SU-DHL-6 (cell line): ENCODE measurements at regions not wholly inside any gene's neighbourhood (a gene's known extent, or its start where the extent isn't known, plus 50 kb on each side); places are given as distances from the start of the nearest gene placed in this dataset.

Experiments
- H2AFZ ChIP-seq: fragments of 200-600 bp; sonication (generic); 2 replicates; pipeline ENCODE4 v1.6.1; 2014; ENCODE audit warnings: low read depth, mild to moderate bottlenecking, moderate library complexity, mixed read lengths, antibody characterized with exemption, low read length; ENCODE audit not compliant: severe bottlenecking
- H3F3A ChIP-seq: fragments of 200-600 bp; shearing (Covaris generic); 2 replicates; pipeline ENCODE4 v1.6.0; 2016; ENCODE audit warnings: antibody characterized with exemption, mild to moderate bottlenecking; ENCODE audit not compliant: insufficient read depth
- H3K27ac ChIP-seq: fragments of 200-600 bp; sonication (generic); 2 replicates; pipeline ENCODE4 v1.5.1; 2016; ENCODE audit warnings: low read depth, mild to moderate bottlenecking, low read length, moderate library complexity, mixed read lengths
- H3K27me3 ChIP-seq: fragments of 200-600 bp; sonication (generic), shearing (Covaris generic); 2 replicates; pipeline ENCODE4 v1.6.0; 2014; ENCODE audit warnings: mild to moderate bottlenecking, low read length
- H3K36me3 ChIP-seq: fragments of 200-600 bp; sonication (generic); 2 replicates; pipeline ENCODE4 v1.6.1; 2014; ENCODE audit warnings: mild to moderate bottlenecking, low read length, mixed read lengths
- H3K4me2 ChIP-seq: fragments of 300-600, 200-600 bp; shearing (Covaris generic), sonication (generic); 2 replicates; pipeline ENCODE4 v1.6.0; 2014; ENCODE audit warnings: low read length, low read depth, mild to moderate bottlenecking; ENCODE audit not compliant: poor library complexity, severe bottlenecking
- H3K4me3 ChIP-seq: fragments of 200-600 bp; sonication (generic); 2 replicates; pipeline ENCODE4 v1.5.1; 2014; ENCODE audit warnings: antibody characterized with exemption, low read length, mild to moderate bottlenecking, mixed read lengths; ENCODE audit not compliant: insufficient read depth, poor library complexity, severe bottlenecking
- H3K79me2 ChIP-seq: fragments of 200-600 bp; sonication (generic); 2 replicates; pipeline ENCODE4 v1.6.1; 2014; ENCODE audit warnings: mild to moderate bottlenecking, low read length, moderate library complexity; ENCODE audit not compliant: insufficient read depth
- H3K9ac ChIP-seq: fragments of 200-600 bp; sonication (generic); 2 replicates; pipeline ENCODE4 v1.7.0; 2014; ENCODE audit warnings: mild to moderate bottlenecking, low read length
- H3K9me2 ChIP-seq: fragments of 200-600 bp; sonication (generic); replicated peaks from 2 replicates; pipeline ENCODE4 v1.6.1; 2014; ENCODE audit warnings: low read length; ENCODE audit not compliant: insufficient read depth
- H3K9me3 ChIP-seq: fragments of 200-600 bp; sonication (generic); 2 replicates; pipeline ENCODE4 v1.6.1; 2014; ENCODE audit warnings: low read length, mixed read lengths; ENCODE audit not compliant: insufficient read depth
- H4K20me1 ChIP-seq: fragments of 200-600 bp; sonication (generic); 2 replicates; pipeline ENCODE4 v1.6.1; 2014; ENCODE audit warnings: low read depth, mild to moderate bottlenecking, antibody characterized with exemption, low read length, moderate library complexity, mixed read lengths
- CTCF ChIP-seq: fragments of 200-600 bp; sonication (generic); IDR thresholded peaks from one replicate; pipeline ENCODE4 v1.5.1; 2017; ENCODE audit warnings: antibody characterized with exemption, mild to moderate bottlenecking, low read length, moderate library complexity; ENCODE audit not compliant: insufficient read depth, poor library complexity, severe bottlenecking
- EZH2phosphoT487 ChIP-seq: fragments of 200-600 bp; sonication (generic), shearing (Covaris generic); conservative IDR thresholded peaks from 2 replicates; pipeline ENCODE4 v1.6.1; 2018; ENCODE audit warnings: mild to moderate bottlenecking, antibody characterized with exemption, low read length, moderate library complexity, mixed read lengths

- Histone ChIP-seq H3K9ac (no peak overlapping the region), H3K4me3 (no peak overlapping the region), H3K27ac (no peak overlapping the region), H3K9me3 (no peaks in the 10 kb centered on the region), H3K9me2 (no peaks in the 10 kb centered on the region), H3K36me3 (no peaks in the 10 kb centered on the region), H3K4me2 (no peak overlapping the region), H3K27me3 (no peaks in the 10 kb centered on the region), H4K20me1 (no peaks in the 10 kb centered on the region), H3K79me2 (no peaks in the 10 kb centered on the region), H2AFZ (no peak overlapping the region), H3F3A (no peaks in the 10 kb centered on the region)
- no peak for TF ChIP-seq EZH2phosphoT487
- TF ChIP-seq CTCF: no peak
Observed at GRCh38 chr5:54740141-54740540, 222.6 kb downstream of the SNX18 start.

- Histone ChIP-seq H3K9me2 (no peaks in the 10 kb centered on the region), H3K79me2 (no peaks in the 10 kb centered on the region), H3K27me3 (no peaks in the 10 kb centered on the region), H3K9ac (no peak overlapping the region), H3F3A (no peaks in the 10 kb centered on the region), H2AFZ (no peak overlapping the region), H3K4me3 (no peak overlapping the region), H3K4me2 (no peak overlapping the region), H3K9me3 (no peaks in the 10 kb centered on the region), H4K20me1 (no peaks in the 10 kb centered on the region), H3K36me3 (no peaks in the 10 kb centered on the region), H3K27ac (no peak overlapping the region)
- no peak for TF ChIP-seq CTCF
- TF ChIP-seq EZH2phosphoT487: no peak
Observed at GRCh38 chr5:54739371-54739770, 221.8 kb downstream of the SNX18 start.

- H3K4me3 ChIP-seq: no peak overlapping the region
- H3K9me2 ChIP-seq: no peaks in the 10 kb centered on the region
- H2AFZ ChIP-seq: no peak overlapping the region
- no peaks in the 10 kb centered on the region for H3K9me3 ChIP-seq
- no peaks in the 10 kb centered on the region for H3K36me3 ChIP-seq
- no peaks in the 10 kb centered on the region for H3K79me2 ChIP-seq
- H3K9ac ChIP-seq: no peak overlapping the region
- no peaks in the 10 kb centered on the region for H3F3A ChIP-seq
- H3K27me3 ChIP-seq: no peaks in the 10 kb centered on the region
- TF ChIP-seq CTCF (no peak), EZH2phosphoT487 (no peak)
- H4K20me1 ChIP-seq: no peaks in the 10 kb centered on the region
- H3K4me2 ChIP-seq: no peak overlapping the region
- no peak overlapping the region for H3K27ac ChIP-seq
Observed at GRCh38 chr5:54738973-54739367, 221.4 kb downstream of the SNX18 start.
